HCT116 (cell line): ENCODE measurements at regions not wholly inside any gene's neighbourhood (a gene's known extent, or its start where the extent isn't known, plus 50 kb on each side); places are given as distances from the start of the nearest gene placed in this dataset.

Source experiments
- CEBPB ChIP-seq: IDR thresholded peaks from 2 replicates; pipeline ENCODE4 v1.6.1; 2012; ENCODE audit warnings: low read depth
- EZH2phosphoT487 ChIP-seq: fragments of 200-600 bp; IDR thresholded peaks from 2 replicates; pipeline ENCODE4 v1.6.1; 2018; ENCODE audit warnings: antibody characterized with exemption, borderline replicate concordance
- JUND ChIP-seq: IDR thresholded peaks from 2 replicates; pipeline ENCODE4 v1.6.1; 2012
- POLR2AphosphoS5 ChIP-seq: IDR thresholded peaks from 2 replicates; pipeline ENCODE4 v1.6.1; 2011; ENCODE audit warnings: mild to moderate bottlenecking, low read depth, low read length, moderate library complexity
- REST ChIP-seq: IDR thresholded peaks from 2 replicates; pipeline ENCODE4 v1.6.1; 2012; ENCODE audit warnings: low read depth
- ZNF274 ChIP-seq: fragments of 200-500 bp; sonication (Bioruptor generic); IDR thresholded peaks from 2 replicates; pipeline ENCODE4 v1.6.1; 2014; ENCODE audit warnings: mild to moderate bottlenecking, low read depth, low read length, inconsistent platforms
- TF ChIP-seq, protein P1 (sequence below), 3 experiments: fragments of 200-600 bp in 1 of 3; sonication (generic) in 1 of 3; IDR thresholded peaks in 2 of 3; conservative IDR thresholded peaks in 1 of 3; 2 replicates each; pipeline ENCODE4 v1.5.1; 2012 to 2017; ENCODE audit warnings: low read depth in 2 of 3, low read length in 2 of 3, antibody characterized with exemption in 1 of 3, borderline replicate concordance in 1 of 3, control low read depth in 1 of 3, mild to moderate bottlenecking in 1 of 3, mixed read lengths in 1 of 3, mixed run types in 1 of 3, moderate library complexity in 1 of 3; ENCODE audit not compliant: insufficient read depth in 1 of 3

- TF ChIP-seq, protein P1, sequence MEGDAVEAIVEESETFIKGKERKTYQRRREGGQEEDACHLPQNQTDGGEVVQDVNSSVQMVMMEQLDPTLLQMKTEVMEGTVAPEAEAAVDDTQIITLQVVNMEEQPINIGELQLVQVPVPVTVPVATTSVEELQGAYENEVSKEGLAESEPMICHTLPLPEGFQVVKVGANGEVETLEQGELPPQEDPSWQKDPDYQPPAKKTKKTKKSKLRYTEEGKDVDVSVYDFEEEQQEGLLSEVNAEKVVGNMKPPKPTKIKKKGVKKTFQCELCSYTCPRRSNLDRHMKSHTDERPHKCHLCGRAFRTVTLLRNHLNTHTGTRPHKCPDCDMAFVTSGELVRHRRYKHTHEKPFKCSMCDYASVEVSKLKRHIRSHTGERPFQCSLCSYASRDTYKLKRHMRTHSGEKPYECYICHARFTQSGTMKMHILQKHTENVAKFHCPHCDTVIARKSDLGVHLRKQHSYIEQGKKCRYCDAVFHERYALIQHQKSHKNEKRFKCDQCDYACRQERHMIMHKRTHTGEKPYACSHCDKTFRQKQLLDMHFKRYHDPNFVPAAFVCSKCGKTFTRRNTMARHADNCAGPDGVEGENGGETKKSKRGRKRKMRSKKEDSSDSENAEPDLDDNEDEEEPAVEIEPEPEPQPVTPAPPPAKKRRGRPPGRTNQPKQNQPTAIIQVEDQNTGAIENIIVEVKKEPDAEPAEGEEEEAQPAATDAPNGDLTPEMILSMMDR (IDR thresholded peaks at IDR 0.05 in 2 of 3, conservative IDR thresholded peaks at IDR 0.05 in 1 of 3; ENCODE audit: borderline replicate concordance in 1 of 3, insufficient read depth in 1 of 3, low read depth in 2 of 3, low read length in 2 of 3): no peak
- TF ChIP-seq POLR2AphosphoS5: no peak
- TF ChIP-seq EZH2phosphoT487: no peak
- no peak for TF ChIP-seq REST
- no peak for TF ChIP-seq ZNF274
- TF ChIP-seq CEBPB: no peak
- TF ChIP-seq JUND: no peak
These were observed 70.4 kb upstream of the CDK1 start for GRCh38 chr10:60707841-60708240.
